GM13977 (cell line): ENCODE measurements at regions not wholly inside any gene's neighbourhood (a gene's known extent, or its start where the extent isn't known, plus 50 kb on each side); places are given as distances from the start of the nearest gene placed in this dataset.

Experiments used
- DNase-seq: peaks from one replicate; pipeline ENCODE4 v3.0.0; 2012; ENCODE audit warnings: low spot score
- CTCF ChIP-seq: IDR thresholded peaks from 2 replicates; pipeline ENCODE4 v1.5.1; 2012; ENCODE audit warnings: mild to moderate bottlenecking, control low read depth; ENCODE audit not compliant: insufficient read depth; ENCODE audit errors: extremely low read depth, missing control alignments
- in situ Hi-C: fragments of 300-500 bp; cut with MboI; formaldehyde crosslinking; loops from one replicate; pipeline ENCODE4 v1.12.0; 2022; ENCODE audit warnings: low sequenced_read_pairs, low pct_unique_long_range_greater_than_20kb, mixed read lengths, inconsistent platforms; ENCODE audit not compliant: unreplicated experiment

GRCh38 chr4:18930487-18930886 lies 908.9 kb upstream of the LCORL start:
- TF ChIP-seq CTCF, result no peak
- no peak for DNase-seq
- in situ Hi-C loops, result no loop called here

DNA sequence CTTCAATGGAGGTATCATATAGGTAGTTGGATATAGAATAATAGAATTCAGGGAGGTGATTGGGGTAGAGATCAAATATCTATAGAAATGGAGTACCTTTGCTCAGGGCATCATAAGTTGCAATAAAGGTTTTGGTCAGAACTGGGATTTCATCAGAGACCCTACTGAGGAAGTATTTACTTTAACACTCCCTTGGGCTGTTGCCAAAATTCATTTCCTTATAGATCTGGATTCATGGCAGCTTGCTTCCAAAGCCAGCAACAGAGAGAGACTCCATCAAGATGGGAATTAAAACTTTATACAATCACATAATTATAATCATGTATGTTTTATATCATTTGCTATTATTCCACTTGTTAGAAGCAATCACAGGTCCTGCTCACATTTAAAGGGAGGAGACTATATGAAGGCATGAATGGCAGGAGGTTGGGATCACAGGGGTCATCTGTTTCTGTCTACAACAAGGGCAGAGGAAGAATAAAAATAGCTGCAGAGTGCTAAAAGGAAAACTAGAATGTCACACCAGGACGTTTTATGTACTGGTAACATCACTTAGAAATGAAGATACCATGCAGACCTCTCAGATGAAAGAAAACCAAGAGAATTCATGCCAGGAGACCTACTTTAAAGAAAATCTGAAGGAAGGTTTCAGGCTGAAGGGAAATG lies 902.1 kb upstream of the LCORL start:
- in situ Hi-C loops, result no loop called here
- no peak for TF ChIP-seq CTCF
- DNase-seq, result no peak

DNA sequence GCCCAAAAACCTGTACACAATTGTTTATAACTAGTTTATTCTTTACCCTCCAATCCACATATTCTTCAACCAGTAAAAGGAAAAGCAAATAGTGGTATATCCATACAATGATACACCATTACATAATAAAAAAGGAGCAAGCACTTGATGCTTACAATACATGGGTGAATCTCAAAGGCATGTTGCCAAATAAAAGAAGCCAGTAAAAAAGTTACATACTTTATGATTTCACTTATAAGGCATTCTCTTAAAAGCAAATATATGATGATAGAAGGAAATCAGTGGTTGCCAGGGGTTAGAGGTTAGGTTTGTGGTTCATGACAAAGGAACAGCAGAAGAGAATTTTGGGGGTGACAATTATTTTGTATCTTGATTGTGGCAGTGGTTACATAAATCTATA lies 896.1 kb upstream of the LCORL start:
- no peak for DNase-seq
- in situ Hi-C loops, result no loop called here
- TF ChIP-seq CTCF, result no peak

DNA sequence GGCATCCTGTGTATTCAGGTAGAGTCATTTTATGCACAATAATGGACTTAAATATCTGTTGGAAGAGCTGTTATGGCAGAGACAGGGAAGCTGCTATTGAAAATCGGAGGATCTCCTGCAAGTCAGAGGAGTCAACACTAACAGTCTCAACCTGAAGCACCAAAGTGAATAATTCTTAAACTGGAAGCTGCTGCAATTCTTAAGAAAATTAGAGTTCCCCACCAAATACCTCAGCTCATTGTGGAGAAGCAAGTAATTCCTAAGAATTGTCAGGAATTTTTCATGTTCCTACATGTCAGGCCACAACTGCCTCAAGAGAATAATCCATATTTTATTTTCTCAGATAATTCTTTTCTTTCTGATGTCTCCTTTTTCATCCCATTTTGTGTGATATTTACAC lies 892.6 kb upstream of the LCORL start:
- in situ Hi-C loops, result no loop called here
- TF ChIP-seq CTCF, result no peak
- no peak for DNase-seq

- no peak for TF ChIP-seq CTCF
- in situ Hi-C loops, result no loop called here
- DNase-seq, result no peak
Measured at GRCh38 chr4:18894928-18895327, 873.4 kb upstream of the LCORL start.

DNA sequence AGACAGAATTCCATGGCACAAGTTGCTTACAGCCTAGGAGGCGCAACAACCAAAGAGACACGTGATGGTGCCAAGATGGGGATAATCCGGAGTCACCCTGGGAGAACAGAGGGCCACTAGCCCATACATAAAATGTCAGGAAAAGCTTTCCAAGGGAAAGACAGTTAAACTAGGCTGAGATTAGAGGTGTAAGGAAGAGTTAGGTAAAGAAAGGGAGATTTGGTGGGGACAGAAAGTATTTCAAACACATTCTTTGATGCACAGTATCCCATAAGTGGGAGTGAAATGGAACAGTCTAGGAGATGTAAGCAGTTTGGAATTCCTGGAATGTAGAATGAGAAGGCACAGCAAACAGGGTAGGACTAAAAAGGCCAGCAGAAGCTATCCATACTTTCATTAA lies 860.9 kb upstream of the LCORL start:
- DNase-seq, result no peak
- TF ChIP-seq CTCF, result no peak
- in situ Hi-C loops, result no loop called here

DNA sequence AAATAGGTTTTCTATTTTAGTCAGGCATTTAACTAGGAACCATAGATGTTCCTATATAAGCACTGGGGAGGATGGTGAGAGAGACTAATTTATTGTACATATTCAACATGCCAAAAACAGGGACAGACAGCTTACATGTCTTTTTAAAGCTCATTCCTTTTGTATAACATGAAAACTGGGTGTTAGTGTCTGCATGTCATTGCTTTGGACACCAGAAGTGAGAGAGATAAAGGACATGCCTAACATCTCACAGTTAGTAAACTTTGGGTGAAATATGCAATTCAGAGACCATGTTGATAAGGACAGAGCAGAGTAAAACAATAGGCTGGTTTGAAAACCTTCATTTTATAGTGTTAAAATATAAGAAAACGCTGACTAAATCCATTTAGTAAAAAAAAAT lies 860.0 kb upstream of the LCORL start:
- in situ Hi-C loops, result no loop called here
- no peak for DNase-seq
- TF ChIP-seq CTCF, result no peak
